Fibroblast of lung (primary cell): ENCODE measurements at regions not wholly inside any gene's neighbourhood (a gene's known extent, or its start where the extent isn't known, plus 50 kb on each side); places are given as distances from the start of the nearest gene placed in this dataset.

Source experiments
- DNase-seq, 2 donors: peaks; one replicate each; pipeline versions ENCODE4 v3.0.0 to v3.0.0-alpha.2; 2010; ENCODE audit warnings: low read depth in 2 of 2
- H2AFZ ChIP-seq: 2 replicates; pipeline ENCODE4 v1.5.1; 2012; ENCODE audit warnings: low read length, control low read depth, inconsistent platforms
- H3K27ac ChIP-seq: 2 replicates; pipeline ENCODE4 v1.5.1; 2011; ENCODE audit warnings: low read length, control low read depth; ENCODE audit not compliant: insufficient read depth
- H3K27me3 ChIP-seq: 2 replicates; pipeline ENCODE4 v1.5.1; 2011; ENCODE audit warnings: mild to moderate bottlenecking, low read length; ENCODE audit not compliant: control insufficient read depth, insufficient read depth
- H3K36me3 ChIP-seq: 2 replicates; pipeline ENCODE4 v1.5.1; 2011; ENCODE audit warnings: low read length; ENCODE audit not compliant: control insufficient read depth, insufficient read depth
- H3K4me1 ChIP-seq: 2 replicates; pipeline ENCODE4 v1.5.1; 2011; ENCODE audit warnings: low read length; ENCODE audit not compliant: control insufficient read depth, insufficient read depth; ENCODE audit errors: extremely low read depth
- H3K4me2 ChIP-seq: 2 replicates; pipeline ENCODE4 v1.5.1; 2011; ENCODE audit warnings: low read length, control low read depth; ENCODE audit not compliant: insufficient read depth; ENCODE audit errors: extremely low read depth
- H3K4me3 ChIP-seq, 4 experiments: fragments of 200-600 bp in 1 of 4; sonication (generic) in 1 of 4; replicated peaks in 1 of 4; 2 replicates each; pipeline ENCODE4 v1.5.1; 2011 to 2016; ENCODE audit warnings: low read length in 4 of 4, low read depth in 3 of 4, mild to moderate bottlenecking in 3 of 4, control low read depth in 2 of 4, inconsistent platforms in 1 of 4, mixed read lengths in 1 of 4; ENCODE audit not compliant: insufficient read depth in 1 of 4; ENCODE audit errors: control extremely low read depth in 1 of 4
- H3K79me2 ChIP-seq: 2 replicates; pipeline ENCODE4 v1.5.1; 2012; ENCODE audit warnings: mild to moderate bottlenecking, low read length, inconsistent platforms; ENCODE audit not compliant: control insufficient read depth, insufficient read depth
- H3K9ac ChIP-seq: 2 replicates; pipeline ENCODE4 v1.5.1; 2011; ENCODE audit warnings: mild to moderate bottlenecking, low read length, control low read depth; ENCODE audit not compliant: insufficient read depth
- H3K9me3 ChIP-seq: 2 replicates; pipeline ENCODE4 v1.5.1; 2012; ENCODE audit warnings: low read depth, low read length; ENCODE audit not compliant: control insufficient read depth, insufficient read depth
- H4K20me1 ChIP-seq: 2 replicates; pipeline ENCODE4 v1.5.1; 2011; ENCODE audit warnings: low read length; ENCODE audit not compliant: control insufficient read depth, insufficient read depth; ENCODE audit errors: extremely low read depth
- EZH2 ChIP-seq: IDR thresholded peaks from 2 replicates; pipeline ENCODE4 v1.5.1; 2012; ENCODE audit warnings: low read length, control low read depth, mild to moderate bottlenecking; ENCODE audit errors: missing control alignments
- TF ChIP-seq, protein P1 (sequence below), 2 donors: IDR thresholded peaks in 1 of 2; conservative IDR thresholded peaks in 1 of 2; 1 replicate in 1 of 2; 2 replicates in 1 of 2; pipeline ENCODE4 v1.5.1; 2011 to 2012; ENCODE audit warnings: low read length in 2 of 2, control low read depth in 1 of 2, inconsistent platforms in 1 of 2, low read depth in 1 of 2, mild to moderate bottlenecking in 1 of 2

DNA sequence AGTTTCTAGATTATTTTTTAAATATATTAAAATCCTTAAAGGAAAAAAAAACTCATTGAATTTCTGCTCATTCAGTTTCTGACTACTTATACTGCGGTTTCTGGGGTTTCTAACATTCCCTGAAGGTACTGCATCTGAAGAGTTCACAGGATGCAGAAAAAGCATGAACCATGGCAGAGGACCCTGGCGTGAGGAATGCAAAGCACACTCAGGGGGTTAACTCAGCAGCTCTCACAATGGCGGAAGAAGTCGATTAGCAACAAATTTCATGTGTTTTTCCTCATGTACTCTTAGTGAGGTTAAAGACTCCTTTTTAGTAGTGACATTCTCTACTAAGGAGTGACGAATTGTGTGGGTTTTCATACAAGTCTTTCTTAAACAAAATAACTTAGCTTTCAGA, 975.6 kb downstream of the NCAM2 start:
- Histone ChIP-seq H3K79me2 (no peaks in the 10 kb centered on the region), H3K9me3 (no peaks in the 10 kb centered on the region), H3K36me3 (no peaks in the 10 kb centered on the region), H4K20me1 (no peaks in the 10 kb centered on the region), H3K9ac (no peak overlapping the region), H3K27me3 (no peaks in the 10 kb centered on the region), H2AFZ (no peak overlapping the region), H3K4me3 (peak overlapping the region in 1 of 4 experiments; percentile 17), H3K4me1 (no peaks in the 10 kb centered on the region), H3K27ac (no peak overlapping the region), H3K4me2 (no peak overlapping the region)
- peak in 1 of 2 donors; percentile 5 for DNase-seq
- TF ChIP-seq, protein P1, sequence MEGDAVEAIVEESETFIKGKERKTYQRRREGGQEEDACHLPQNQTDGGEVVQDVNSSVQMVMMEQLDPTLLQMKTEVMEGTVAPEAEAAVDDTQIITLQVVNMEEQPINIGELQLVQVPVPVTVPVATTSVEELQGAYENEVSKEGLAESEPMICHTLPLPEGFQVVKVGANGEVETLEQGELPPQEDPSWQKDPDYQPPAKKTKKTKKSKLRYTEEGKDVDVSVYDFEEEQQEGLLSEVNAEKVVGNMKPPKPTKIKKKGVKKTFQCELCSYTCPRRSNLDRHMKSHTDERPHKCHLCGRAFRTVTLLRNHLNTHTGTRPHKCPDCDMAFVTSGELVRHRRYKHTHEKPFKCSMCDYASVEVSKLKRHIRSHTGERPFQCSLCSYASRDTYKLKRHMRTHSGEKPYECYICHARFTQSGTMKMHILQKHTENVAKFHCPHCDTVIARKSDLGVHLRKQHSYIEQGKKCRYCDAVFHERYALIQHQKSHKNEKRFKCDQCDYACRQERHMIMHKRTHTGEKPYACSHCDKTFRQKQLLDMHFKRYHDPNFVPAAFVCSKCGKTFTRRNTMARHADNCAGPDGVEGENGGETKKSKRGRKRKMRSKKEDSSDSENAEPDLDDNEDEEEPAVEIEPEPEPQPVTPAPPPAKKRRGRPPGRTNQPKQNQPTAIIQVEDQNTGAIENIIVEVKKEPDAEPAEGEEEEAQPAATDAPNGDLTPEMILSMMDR (conservative IDR thresholded peaks at IDR 0.05 in 1 of 2, IDR thresholded peaks at IDR 0.05 in 1 of 2; ENCODE audit: low read depth in 1 of 2, low read length in 2 of 2): peak in 1 of 2 donors; percentile 38
- no peak for TF ChIP-seq EZH2

DNA sequence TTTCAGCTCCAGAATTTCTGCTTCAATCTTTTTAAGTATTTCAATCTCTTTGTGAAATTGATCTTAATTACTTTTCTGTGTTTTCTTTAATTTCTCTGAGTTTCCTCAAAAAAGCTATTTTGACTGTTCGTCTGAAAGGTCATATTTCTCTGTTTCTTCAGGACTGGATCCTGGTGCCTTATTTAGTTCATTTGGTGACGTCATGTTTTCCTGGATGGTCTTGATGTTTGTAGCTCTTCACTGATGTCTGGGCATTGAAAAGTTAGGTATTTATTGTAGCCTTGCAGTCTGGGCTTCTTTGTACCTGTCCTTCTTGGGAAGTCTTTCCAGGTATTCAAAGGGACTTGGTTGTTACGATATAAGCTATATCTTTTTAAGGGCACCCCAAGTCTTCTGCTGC, 998.7 kb downstream of the NCAM2 start:
- H3K9me3 ChIP-seq: no peaks in the 10 kb centered on the region
- no peak overlapping the region for H3K27ac ChIP-seq
- H3K27me3 ChIP-seq: no peaks in the 10 kb centered on the region
- no peaks in the 10 kb centered on the region for H3K79me2 ChIP-seq
- TF ChIP-seq EZH2: no peak
- TF ChIP-seq, protein P1 (conservative IDR thresholded peaks at IDR 0.05 in 1 of 2, IDR thresholded peaks at IDR 0.05 in 1 of 2; ENCODE audit: low read depth in 1 of 2, low read length in 2 of 2): no peak
- H3K9ac ChIP-seq: no peak overlapping the region
- H3K4me3 ChIP-seq: no peak overlapping the region
- no peaks in the 10 kb centered on the region for H3K36me3 ChIP-seq
- no peak overlapping the region for H2AFZ ChIP-seq
- H3K4me1 ChIP-seq: no peaks in the 10 kb centered on the region
- DNase-seq: no peak
- H4K20me1 ChIP-seq: no peaks in the 10 kb centered on the region
- no peak overlapping the region for H3K4me2 ChIP-seq

DNA sequence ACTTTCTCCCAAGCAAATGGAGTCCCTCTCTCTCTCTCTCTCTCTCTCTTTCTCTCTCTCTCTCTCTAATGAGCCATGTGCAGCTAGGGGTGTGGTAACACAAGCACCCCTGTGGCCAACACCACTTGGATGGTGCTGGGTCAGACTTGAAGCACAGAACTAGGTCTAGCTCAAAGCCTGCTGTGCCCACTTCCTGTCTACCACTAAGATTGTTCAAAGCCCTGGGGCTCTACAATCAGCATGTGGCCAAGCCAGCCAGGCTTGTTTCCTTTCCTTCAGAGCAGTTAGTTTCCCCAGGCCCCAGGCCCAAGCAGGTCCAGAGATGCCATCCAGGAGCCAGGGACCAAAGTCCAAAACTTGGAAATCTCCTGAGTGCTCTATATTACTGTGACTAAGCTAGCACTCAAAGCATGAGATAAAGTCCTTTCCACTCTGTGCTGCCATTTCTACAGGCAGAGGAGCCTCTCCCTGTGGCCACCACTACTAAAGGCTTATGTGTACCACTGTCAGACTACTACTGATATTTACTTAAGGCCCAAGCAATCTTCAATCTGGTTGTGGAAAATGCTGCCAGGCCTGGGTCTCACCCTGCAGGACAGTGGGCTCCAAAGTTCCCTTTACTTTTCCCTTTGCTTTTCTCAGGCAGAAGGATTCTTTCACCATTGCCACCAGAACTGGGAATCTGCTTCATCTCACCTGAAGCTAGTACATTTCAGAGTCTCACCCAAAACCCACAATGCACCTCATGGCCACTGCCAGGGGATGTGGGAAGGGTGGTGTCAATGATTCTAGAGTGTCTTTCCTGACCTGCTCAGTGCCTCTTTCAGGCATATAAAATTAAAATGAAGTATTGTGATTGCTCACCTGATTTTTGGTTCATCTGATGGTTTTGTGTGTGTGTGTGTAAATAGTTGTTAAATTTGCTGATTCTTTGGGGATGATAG, 999.5 kb downstream of the NCAM2 start:
- H3K27ac ChIP-seq: no peak overlapping the region
- no peak for DNase-seq
- H3K9me3 ChIP-seq: no peaks in the 10 kb centered on the region
- no peak overlapping the region for H3K4me2 ChIP-seq
- H3K4me3 ChIP-seq: no peak overlapping the region
- no peak for TF ChIP-seq EZH2
- TF ChIP-seq, protein P1 (conservative IDR thresholded peaks at IDR 0.05 in 1 of 2, IDR thresholded peaks at IDR 0.05 in 1 of 2; ENCODE audit: low read depth in 1 of 2, low read length in 2 of 2): no peak
- H3K36me3 ChIP-seq: no peaks in the 10 kb centered on the region
- H3K79me2 ChIP-seq: no peaks in the 10 kb centered on the region
- H2AFZ ChIP-seq: no peak overlapping the region
- H3K4me1 ChIP-seq: no peaks in the 10 kb centered on the region
- no peaks in the 10 kb centered on the region for H4K20me1 ChIP-seq
- no peaks in the 10 kb centered on the region for H3K27me3 ChIP-seq
- no peak overlapping the region for H3K9ac ChIP-seq
